ENCODE measurements at regions not wholly inside any gene's neighbourhood (a gene's known extent, or its start where the extent isn't known, plus 50 kb on each side); places are given as distances from the start of the nearest gene placed in this dataset.
"Not testable (repeated sequence)": the region's sequence is repeated elsewhere in the genome, so short reads cannot be mapped to it uniquely, and the experiment has no call there.

GRCh38 chr13:52306336-52306735 lies 99.6 kb downstream of the THSD1 start:
- not testable (repeated sequence) for TF ChIP-seq CTCF, POLR2A (IDR thresholded peaks at IDR 0.05)

Data from testis (tissue), 2 donors.